SK-N-MC (cell line): ENCODE measurements at regions not wholly inside any gene's neighbourhood (a gene's known extent, or its start where the extent isn't known, plus 50 kb on each side); places are given as distances from the start of the nearest gene placed in this dataset.

Source experiments
- DNase-seq: peaks from one replicate; pipeline ENCODE4 v3.0.0-alpha.2; 2011; ENCODE audit warnings: low read depth, low spot score
- H3K27ac ChIP-seq: fragments of 200-600 bp; sonication (generic); 2 replicates; pipeline ENCODE4 v1.5.1; 2016; ENCODE audit warnings: mixed run types
- H3K36me3 ChIP-seq: fragments of 200-600 bp; sonication (generic); 2 replicates; pipeline ENCODE4 v1.6.1; 2017; ENCODE audit warnings: antibody characterized with exemption, low read length, mixed read lengths; ENCODE audit not compliant: insufficient read depth
- H3K4me3 ChIP-seq: fragments of 200-600 bp; sonication (generic); 2 replicates; pipeline ENCODE4 v1.5.1; 2016
- H3K9ac ChIP-seq: fragments of 200-600 bp; sonication (generic); 2 replicates; pipeline ENCODE4 v1.8.0; 2017; ENCODE audit warnings: mixed run types, mixed read lengths; ENCODE audit not compliant: insufficient read length
- H3K9me3 ChIP-seq: fragments of 200-600 bp; sonication (generic); 2 replicates; pipeline ENCODE4 v1.6.1; 2017; ENCODE audit warnings: low read depth, mild to moderate bottlenecking, antibody characterized with exemption, low read length, moderate library complexity, mixed read lengths
- EZH2 ChIP-seq: fragments of 200-600 bp; sonication (generic); IDR thresholded peaks from one replicate; pipeline ENCODE4 v1.6.1; 2017; ENCODE audit warnings: antibody characterized with exemption
- FOXP2 ChIP-seq: optimal IDR thresholded peaks from 2 replicates; pipeline ENCODE3; 2011; ENCODE audit warnings: mild to moderate bottlenecking, moderate library complexity; ENCODE audit not compliant: insufficient read depth; ENCODE audit errors: extremely low read length, control extremely low read depth
- POLR2AphosphoS5 ChIP-seq: IDR thresholded peaks from 2 replicates; pipeline ENCODE4 v1.6.1; 2012; ENCODE audit warnings: mild to moderate bottlenecking, low read depth, low read length, borderline replicate concordance

GRCh38 chr19:32178401-32178800 is 167.0 kb upstream of the ZNF507 start:
- TF ChIP-seq FOXP2 (no peak), EZH2 (no peak), POLR2AphosphoS5 (no peak)
- H3K36me3 ChIP-seq, result no peaks in the 10 kb centered on the region

GRCh38 chr19:32178956-32179355 is 166.5 kb upstream of the ZNF507 start:
- TF ChIP-seq FOXP2 (no peak), POLR2AphosphoS5 (no peak), EZH2 (no peak)
- H3K4me3 ChIP-seq, result no peak overlapping the region
- H3K9me3 ChIP-seq, result no peaks in the 10 kb centered on the region

More at GRCh38 chr19:32178401-32178800, 167.0 kb upstream of the ZNF507 start:
- Histone ChIP-seq H3K9me3 (no peaks in the 10 kb centered on the region), H3K27ac (peak overlapping the region; percentile 96), H3K4me3 (no peak overlapping the region), H3K9ac (no peak overlapping the region)
- DNase-seq, result no peak

GRCh38 chr19:32181216-32181920 is 164.0 kb upstream of the ZNF507 start:
- DNase-seq, result no peak
- Histone ChIP-seq H3K9ac (no peak overlapping the region), H3K9me3 (no peaks in the 10 kb centered on the region), H3K4me3 (no peak overlapping the region), H3K36me3 (no peaks in the 10 kb centered on the region), H3K27ac (peak overlapping the region; percentile 65)
- TF ChIP-seq EZH2, result no peak
- TF ChIP-seq POLR2AphosphoS5, result no peak
- no peak for TF ChIP-seq FOXP2

More at GRCh38 chr19:32178956-32179355, 166.5 kb upstream of the ZNF507 start:
- H3K36me3 ChIP-seq, result no peaks in the 10 kb centered on the region
- no peak for DNase-seq
- no peak overlapping the region for H3K9ac ChIP-seq
- no peak overlapping the region for H3K27ac ChIP-seq

GRCh38 chr19:32186542-32187330 is 158.7 kb upstream of the ZNF507 start:
- H3K27ac ChIP-seq, result no peak overlapping the region

GRCh38 chr19:32188921-32189320 is 156.5 kb upstream of the ZNF507 start:
- DNase-seq, result no peak
- Histone ChIP-seq H3K4me3 (no peak overlapping the region), H3K27ac (no peak overlapping the region), H3K36me3 (no peaks in the 10 kb centered on the region), H3K9me3 (no peaks in the 10 kb centered on the region), H3K9ac (no peak overlapping the region)
- no peak for TF ChIP-seq POLR2AphosphoS5
- TF ChIP-seq FOXP2, result no peak
- TF ChIP-seq EZH2, result no peak

More at GRCh38 chr19:32186542-32187330, 158.7 kb upstream of the ZNF507 start:
- no peak overlapping the region for H3K9ac ChIP-seq
- H3K36me3 ChIP-seq, result no peaks in the 10 kb centered on the region
- no peak for DNase-seq
- TF ChIP-seq EZH2 (no peak), FOXP2 (no peak), POLR2AphosphoS5 (no peak)
- no peaks in the 10 kb centered on the region for H3K9me3 ChIP-seq
- H3K4me3 ChIP-seq, result no peak overlapping the region

- no peak for DNase-seq
- Histone ChIP-seq H3K27ac (no peak overlapping the region), H3K9me3 (no peaks in the 10 kb centered on the region), H3K36me3 (no peaks in the 10 kb centered on the region), H3K9ac (no peak overlapping the region), H3K4me3 (no peak overlapping the region)
- no peak for TF ChIP-seq FOXP2
These were observed 155.3 kb upstream of the ZNF507 start for GRCh38 chr19:32189956-32190706.

- TF ChIP-seq EZH2 (no peak), FOXP2 (no peak), POLR2AphosphoS5 (no peak)
- Histone ChIP-seq H3K27ac (no peak overlapping the region), H3K9me3 (no peaks in the 10 kb centered on the region), H3K36me3 (no peaks in the 10 kb centered on the region), H3K9ac (no peak overlapping the region), H3K4me3 (no peak overlapping the region)
- no peak for DNase-seq
These were observed 153.5 kb upstream of the ZNF507 start for GRCh38 chr19:32191921-32192320.

GRCh38 chr19:32195706-32196610 is 149.5 kb upstream of the ZNF507 start:
- H3K9me3 ChIP-seq, result no peaks in the 10 kb centered on the region
- no peak for TF ChIP-seq EZH2
- TF ChIP-seq FOXP2, result no peak
- no peak for TF ChIP-seq POLR2AphosphoS5
- H3K36me3 ChIP-seq, result no peaks in the 10 kb centered on the region
- H3K27ac ChIP-seq, result no peak overlapping the region
- H3K9ac ChIP-seq, result no peak overlapping the region
- H3K4me3 ChIP-seq, result no peak overlapping the region
- no peak for DNase-seq
